Osteoblast (primary cell): ENCODE measurements at regions not wholly inside any gene's neighbourhood (a gene's known extent, or its start where the extent isn't known, plus 50 kb on each side); places are given as distances from the start of the nearest gene placed in this dataset.

Experiments
- DNase-seq: peaks from one replicate; pipeline ENCODE4 v3.0.0; 2011; ENCODE audit warnings: low spot score, mixed read lengths; ENCODE audit not compliant: insufficient read length; ENCODE audit errors: missing footprints
- H2AFZ ChIP-seq: 2 replicates; pipeline ENCODE4 v1.6.0; 2011; ENCODE audit warnings: mild to moderate bottlenecking, low read length
- H3K27ac ChIP-seq: 2 replicates; pipeline ENCODE4 v1.5.1; 2011; ENCODE audit warnings: mild to moderate bottlenecking, low read depth, low read length, moderate library complexity
- H3K27me3 ChIP-seq: 2 replicates; pipeline ENCODE4 v1.6.0; 2012; ENCODE audit warnings: mild to moderate bottlenecking, control low read depth, inconsistent platforms, low read length, moderate library complexity; ENCODE audit not compliant: insufficient read depth
- H3K36me3 ChIP-seq: 2 replicates; pipeline ENCODE4 v1.5.1; 2011; ENCODE audit warnings: mild to moderate bottlenecking, low read length, control low read depth, moderate library complexity; ENCODE audit not compliant: insufficient read depth
- H3K4me1 ChIP-seq: 2 replicates; pipeline ENCODE4 v1.5.1; 2011; ENCODE audit warnings: mild to moderate bottlenecking, low read length, control low read depth, moderate library complexity; ENCODE audit not compliant: insufficient read depth
- H3K4me2 ChIP-seq: 2 replicates; pipeline ENCODE4 v1.6.0; 2011; ENCODE audit warnings: mild to moderate bottlenecking, low read length; ENCODE audit not compliant: insufficient read depth
- H3K4me3 ChIP-seq: fragments of 200-600 bp; sonication (generic); 3 replicates; pipeline ENCODE4 v1.5.1; 2012; ENCODE audit warnings: mild to moderate bottlenecking, low read length, inconsistent platforms; ENCODE audit not compliant: insufficient read depth
- H3K79me2 ChIP-seq: 2 replicates; pipeline ENCODE4 v1.6.0; 2012; ENCODE audit warnings: mild to moderate bottlenecking, low read length, control low read depth, inconsistent platforms; ENCODE audit not compliant: insufficient read depth
- H3K9me3 ChIP-seq: 2 replicates; pipeline ENCODE4 v1.5.1; 2011; ENCODE audit warnings: low read depth, low read length, control low read depth
- H4K20me1 ChIP-seq: 2 replicates; pipeline ENCODE4 v1.6.0; 2012; ENCODE audit warnings: mild to moderate bottlenecking, low read length, control low read depth; ENCODE audit not compliant: insufficient read depth
- CTCF ChIP-seq: IDR thresholded peaks from 2 replicates; pipeline ENCODE4 v1.5.1; 2011; ENCODE audit warnings: mild to moderate bottlenecking, low read depth, low read length, moderate library complexity; ENCODE audit errors: extremely low read depth

GRCh38 chr4:38328989-38329729 lies 334.8 kb upstream of the KLF3 start:
- Histone ChIP-seq H3K27me3 (no peaks in the 10 kb centered on the region), H3K4me1 (no peaks in the 10 kb centered on the region), H3K4me3 (no peak overlapping the region), H3K27ac (no peak overlapping the region), H4K20me1 (no peaks in the 10 kb centered on the region), H3K4me2 (no peak overlapping the region), H3K9me3 (no peaks in the 10 kb centered on the region), H3K36me3 (no peaks in the 10 kb centered on the region), H3K79me2 (no peaks in the 10 kb centered on the region), H2AFZ (no peak overlapping the region)
- no peak for TF ChIP-seq CTCF
- no peak for DNase-seq

DNA sequence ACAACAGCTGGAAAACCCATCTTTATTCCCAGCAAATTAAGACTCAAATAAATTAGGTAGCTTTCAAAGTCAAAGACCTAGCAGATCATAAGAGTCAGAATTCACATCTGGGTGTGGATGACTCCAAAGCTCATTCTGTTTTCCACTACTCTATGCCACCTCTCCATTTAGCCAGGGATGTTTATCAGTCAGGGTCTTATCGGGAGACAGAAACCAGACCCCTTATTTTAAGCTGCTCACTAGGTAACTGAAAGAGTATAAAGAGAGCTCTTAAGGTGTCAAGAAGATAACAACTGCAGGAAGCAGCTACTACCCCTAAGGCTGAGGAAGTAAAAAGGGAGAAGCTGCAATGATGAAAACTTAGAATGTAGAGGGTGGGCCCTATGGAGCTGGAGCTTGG lies 333.7 kb upstream of the KLF3 start:
- Histone ChIP-seq H2AFZ (no peak overlapping the region), H3K4me3 (no peak overlapping the region), H3K9me3 (no peaks in the 10 kb centered on the region), H3K27me3 (no peaks in the 10 kb centered on the region), H3K4me2 (no peak overlapping the region), H3K27ac (no peak overlapping the region), H3K36me3 (no peaks in the 10 kb centered on the region), H4K20me1 (no peaks in the 10 kb centered on the region), H3K4me1 (no peaks in the 10 kb centered on the region), H3K79me2 (no peaks in the 10 kb centered on the region)
- TF ChIP-seq CTCF, result no peak
- DNase-seq, result no peak

DNA sequence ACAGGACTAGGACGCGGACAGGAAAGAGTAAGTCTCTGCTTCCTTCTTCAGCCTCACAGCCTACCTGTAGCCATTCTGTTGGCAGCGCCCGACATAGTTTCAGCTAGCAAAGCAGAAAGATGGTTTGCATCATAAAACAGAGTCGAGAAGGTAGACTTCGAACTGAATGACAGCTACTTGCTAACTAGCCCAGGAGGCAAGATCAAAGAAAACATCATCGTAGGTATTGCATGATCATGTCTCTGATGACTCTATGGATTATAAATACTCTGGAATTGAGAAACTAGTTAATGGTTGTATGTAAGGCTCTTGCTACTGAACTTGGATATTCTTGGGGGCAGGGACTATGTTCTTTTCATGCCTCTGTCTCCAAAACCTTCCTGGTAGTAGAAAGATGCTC lies 333.1 kb upstream of the KLF3 start:
- Histone ChIP-seq H3K36me3 (no peaks in the 10 kb centered on the region), H2AFZ (no peak overlapping the region), H3K4me3 (no peak overlapping the region), H4K20me1 (no peaks in the 10 kb centered on the region), H3K9me3 (no peaks in the 10 kb centered on the region), H3K27me3 (no peaks in the 10 kb centered on the region), H3K4me1 (no peaks in the 10 kb centered on the region), H3K27ac (no peak overlapping the region), H3K4me2 (no peak overlapping the region), H3K79me2 (no peaks in the 10 kb centered on the region)
- DNase-seq, result no peak
- TF ChIP-seq CTCF, result no peak

DNA sequence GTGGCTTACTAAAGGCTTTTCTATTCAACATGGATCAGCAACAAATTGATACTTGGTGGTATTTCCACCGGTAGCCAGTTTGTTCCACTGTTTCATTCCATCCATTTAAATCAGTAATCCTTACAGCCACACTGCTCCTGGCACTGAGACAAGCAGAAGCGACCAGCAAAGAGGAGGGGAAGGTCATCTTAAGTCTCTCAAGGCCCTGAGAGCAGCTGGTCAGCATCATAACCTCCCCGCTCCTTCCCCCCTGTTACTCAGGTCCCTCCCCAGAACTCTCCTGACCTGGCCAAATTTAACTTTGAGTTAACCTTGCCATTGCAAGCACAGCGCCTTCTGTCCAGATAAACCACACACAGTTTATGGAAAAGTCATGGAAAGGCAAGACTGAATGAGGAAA lies 331.3 kb upstream of the KLF3 start:
- H3K4me3 ChIP-seq, result no peak overlapping the region
- no peaks in the 10 kb centered on the region for H3K27me3 ChIP-seq
- H3K27ac ChIP-seq, result no peak overlapping the region
- TF ChIP-seq CTCF, result no peak
- H4K20me1 ChIP-seq, result no peaks in the 10 kb centered on the region
- H3K4me2 ChIP-seq, result no peak overlapping the region
- no peaks in the 10 kb centered on the region for H3K4me1 ChIP-seq
- no peaks in the 10 kb centered on the region for H3K79me2 ChIP-seq
- no peaks in the 10 kb centered on the region for H3K36me3 ChIP-seq
- no peak overlapping the region for H2AFZ ChIP-seq
- no peak for DNase-seq
- H3K9me3 ChIP-seq, result no peaks in the 10 kb centered on the region
